ENCODE measurements at regions not wholly inside any gene's neighbourhood (a gene's known extent, or its start where the extent isn't known, plus 50 kb on each side); places are given as distances from the start of the nearest gene placed in this dataset.

GRCh38 chr2:88854528-88854927 lies 163.1 kb downstream of the RPIA start:
- Histone ChIP-seq H3K4me3 (no peak overlapping the region), H3K9me3 (no peaks in the 10 kb centered on the region), H3K4me1 (no peaks in the 10 kb centered on the region), H3K36me3 (no peaks in the 10 kb centered on the region), H3K27me3 (no peaks in the 10 kb centered on the region), H3K27ac (no peak overlapping the region)
- intact Hi-C loops (cut with DNase I; ENCODE audit: low total_unique reads): no loop called here
- no peak for DNase-seq
- TF ChIP-seq CTCF (IDR thresholded peaks at IDR 0.05) (no peak), POLR2A (IDR thresholded peaks at IDR 0.05) (no peak)

GRCh38 chr2:88855620-88856408 lies 164.3 kb downstream of the RPIA start:
- DNase-seq: no peak
- intact Hi-C loops (cut with DNase I; ENCODE audit: low total_unique reads): no loop called here
- H3K27me3 ChIP-seq: no peaks in the 10 kb centered on the region
- no peaks in the 10 kb centered on the region for H3K9me3 ChIP-seq
- no peaks in the 10 kb centered on the region for H3K36me3 ChIP-seq
- no peak overlapping the region for H3K27ac ChIP-seq
- H3K4me3 ChIP-seq: no peak overlapping the region
- no peak for TF ChIP-seq CTCF (IDR thresholded peaks at IDR 0.05)
- TF ChIP-seq POLR2A (IDR thresholded peaks at IDR 0.05): no peak
- H3K4me1 ChIP-seq: no peaks in the 10 kb centered on the region

GRCh38 chr2:88856409-88857135 lies 165.1 kb downstream of the RPIA start:
- intact Hi-C loops (cut with DNase I; ENCODE audit: low total_unique reads): no loop called here
- no peak for TF ChIP-seq CTCF (IDR thresholded peaks at IDR 0.05)
- TF ChIP-seq POLR2A (IDR thresholded peaks at IDR 0.05): no peak
- H3K9me3 ChIP-seq: no peaks in the 10 kb centered on the region
- H3K27me3 ChIP-seq: no peaks in the 10 kb centered on the region
- no peak for DNase-seq
- no peaks in the 10 kb centered on the region for H3K36me3 ChIP-seq
- no peak overlapping the region for H3K27ac ChIP-seq
- no peaks in the 10 kb centered on the region for H3K4me1 ChIP-seq
- H3K4me3 ChIP-seq: no peak overlapping the region

GRCh38 chr2:88857274-88857741 lies 165.8 kb downstream of the RPIA start:
- no peak overlapping the region for H3K4me3 ChIP-seq
- intact Hi-C loops (cut with DNase I; ENCODE audit: low total_unique reads): no loop called here
- H3K36me3 ChIP-seq: no peaks in the 10 kb centered on the region
- no peaks in the 10 kb centered on the region for H3K4me1 ChIP-seq
- no peaks in the 10 kb centered on the region for H3K27me3 ChIP-seq
- no peaks in the 10 kb centered on the region for H3K9me3 ChIP-seq
- H3K27ac ChIP-seq: no peak overlapping the region
- no peak for TF ChIP-seq CTCF (IDR thresholded peaks at IDR 0.05)
- TF ChIP-seq POLR2A (IDR thresholded peaks at IDR 0.05): no peak
- no peak for DNase-seq

GRCh38 chr2:88857951-88858411 lies 166.5 kb downstream of the RPIA start:
- intact Hi-C loops (cut with DNase I; ENCODE audit: low total_unique reads): no loop called here
- no peaks in the 10 kb centered on the region for H3K9me3 ChIP-seq
- no peak overlapping the region for H3K4me3 ChIP-seq
- H3K27me3 ChIP-seq: no peaks in the 10 kb centered on the region
- no peak for TF ChIP-seq CTCF (IDR thresholded peaks at IDR 0.05)
- TF ChIP-seq POLR2A (IDR thresholded peaks at IDR 0.05): no peak
- H3K36me3 ChIP-seq: no peaks in the 10 kb centered on the region
- H3K27ac ChIP-seq: no peak overlapping the region
- no peak for DNase-seq
- H3K4me1 ChIP-seq: no peaks in the 10 kb centered on the region
